DOHH2 (cell line): ENCODE measurements at regions not wholly inside any gene's neighbourhood (a gene's known extent, or its start where the extent isn't known, plus 50 kb on each side); places are given as distances from the start of the nearest gene placed in this dataset.

Source experiments
- H3F3A ChIP-seq: fragments of 200-600 bp; sonication (generic), shearing (Covaris generic); 2 replicates; pipeline ENCODE4 v1.6.0; 2016; ENCODE audit warnings: antibody characterized with exemption, mild to moderate bottlenecking; ENCODE audit not compliant: control insufficient read depth, insufficient read depth
- H3K27ac ChIP-seq: fragments of 200-600 bp; sonication (generic); 2 replicates; pipeline ENCODE4 v1.5.1; 2014; ENCODE audit warnings: low read depth, mild to moderate bottlenecking, low read length, moderate library complexity
- H3K27me3 ChIP-seq: fragments of 200-600 bp; sonication (generic); 2 replicates; pipeline ENCODE4 v1.6.1; 2014; ENCODE audit warnings: mild to moderate bottlenecking, low read length, mixed read lengths; ENCODE audit not compliant: control insufficient read depth
- H3K36me3 ChIP-seq: fragments of 200-600 bp; sonication (generic); 2 replicates; pipeline ENCODE4 v1.6.1; 2014; ENCODE audit warnings: mild to moderate bottlenecking, low read length, moderate library complexity, mixed read lengths; ENCODE audit not compliant: control insufficient read depth
- H3K4me1 ChIP-seq: fragments of 200-600 bp; sonication (generic); 2 replicates; pipeline ENCODE4 v1.6.1; 2014; ENCODE audit warnings: mild to moderate bottlenecking, low read length, mixed read lengths; ENCODE audit not compliant: control insufficient read depth
- H3K4me2 ChIP-seq: fragments of 200-600 bp; sonication (generic); 2 replicates; pipeline ENCODE4 v1.6.0; 2014; ENCODE audit warnings: mild to moderate bottlenecking, low read length, moderate library complexity
- H3K4me3 ChIP-seq: fragments of 200-600 bp; sonication (generic); 2 replicates; pipeline ENCODE4 v1.5.1; 2014; ENCODE audit warnings: mild to moderate bottlenecking, low read length, mixed read lengths
- H3K79me2 ChIP-seq: fragments of 200-600 bp; sonication (generic); 2 replicates; pipeline ENCODE4 v1.6.1; 2014; ENCODE audit warnings: mild to moderate bottlenecking, low read length, mixed read lengths; ENCODE audit not compliant: control insufficient read depth
- H3K9me2 ChIP-seq: fragments of 200-600 bp; sonication (generic); replicated peaks from 2 replicates; pipeline ENCODE4 v1.6.1; 2014; ENCODE audit warnings: mild to moderate bottlenecking, low read length, mixed read lengths; ENCODE audit not compliant: control insufficient read depth
- H3K9me3 ChIP-seq: fragments of 200-600 bp; sonication (generic); 2 replicates; pipeline ENCODE4 v1.6.1; 2014; ENCODE audit warnings: antibody characterized with exemption, low read length, mixed read lengths; ENCODE audit not compliant: control insufficient read depth, insufficient read depth
- H4K20me1 ChIP-seq: fragments of 200-600 bp; sonication (generic); 2 replicates; pipeline ENCODE4 v1.6.0; 2014; ENCODE audit warnings: low read depth, mild to moderate bottlenecking, antibody characterized with exemption, low read length, moderate library complexity; ENCODE audit not compliant: control insufficient read depth, insufficient read depth
- EZH2phosphoT487 ChIP-seq: fragments of 200-600 bp; sonication (generic); IDR thresholded peaks from 2 replicates; pipeline ENCODE4 v1.6.1; 2017; ENCODE audit warnings: borderline replicate concordance, mild to moderate bottlenecking, antibody characterized with exemption, low read length, moderate library complexity, mixed read lengths
- TF ChIP-seq, protein P1 (sequence below): fragments of 200-600 bp; sonication (generic); IDR thresholded peaks from one replicate; pipeline ENCODE4 v1.5.1; 2014; ENCODE audit warnings: antibody characterized with exemption, mild to moderate bottlenecking, low read depth, low read length; ENCODE audit not compliant: poor library complexity, severe bottlenecking

DNA sequence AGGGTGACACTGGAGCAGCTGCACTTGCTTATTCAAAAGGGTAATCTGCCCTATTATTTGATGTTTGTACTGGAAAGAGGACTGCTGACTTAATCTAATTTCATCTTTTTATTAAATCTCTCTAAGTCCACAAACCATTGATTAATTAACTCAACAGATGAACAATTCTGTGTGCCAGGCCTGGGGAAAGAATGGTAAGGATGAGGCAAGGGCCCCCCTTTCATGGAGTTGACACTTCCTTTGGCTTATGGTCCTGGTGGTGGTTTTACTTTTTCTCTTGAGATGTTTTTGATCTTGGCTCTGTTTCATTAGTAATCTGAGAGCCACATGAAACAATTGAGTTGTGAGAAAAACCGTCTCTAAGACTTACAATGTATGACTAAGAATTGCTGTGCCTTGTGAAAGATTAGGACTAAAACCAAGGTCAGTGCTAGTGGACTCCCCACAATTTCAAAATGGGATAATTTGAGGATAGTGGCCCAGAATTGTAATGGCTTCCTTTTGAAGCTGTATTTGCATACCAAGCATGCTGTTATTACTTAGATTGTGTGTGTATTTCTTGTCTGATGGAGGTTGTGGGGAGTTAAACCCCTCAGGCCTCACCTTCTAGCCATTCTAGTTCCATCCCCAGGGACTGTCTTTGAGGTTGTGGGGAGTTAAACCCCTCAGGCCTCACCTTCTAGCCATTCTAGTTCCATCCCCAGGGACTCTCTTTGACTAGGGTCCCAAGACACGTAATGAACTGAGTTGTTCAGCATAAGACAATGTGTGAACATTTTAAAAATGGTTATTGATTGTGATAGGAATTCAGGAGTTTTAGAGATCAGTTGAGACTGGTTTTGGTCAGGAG is 52.5 kb upstream of the EVL start:
- H3K9me2 ChIP-seq, result no peaks in the 10 kb centered on the region
- H3K27ac ChIP-seq, result no peak overlapping the region
- H4K20me1 ChIP-seq, result no peaks in the 10 kb centered on the region
- H3K4me3 ChIP-seq, result no peak overlapping the region
- TF ChIP-seq EZH2phosphoT487, result no peak
- TF ChIP-seq, protein P1, sequence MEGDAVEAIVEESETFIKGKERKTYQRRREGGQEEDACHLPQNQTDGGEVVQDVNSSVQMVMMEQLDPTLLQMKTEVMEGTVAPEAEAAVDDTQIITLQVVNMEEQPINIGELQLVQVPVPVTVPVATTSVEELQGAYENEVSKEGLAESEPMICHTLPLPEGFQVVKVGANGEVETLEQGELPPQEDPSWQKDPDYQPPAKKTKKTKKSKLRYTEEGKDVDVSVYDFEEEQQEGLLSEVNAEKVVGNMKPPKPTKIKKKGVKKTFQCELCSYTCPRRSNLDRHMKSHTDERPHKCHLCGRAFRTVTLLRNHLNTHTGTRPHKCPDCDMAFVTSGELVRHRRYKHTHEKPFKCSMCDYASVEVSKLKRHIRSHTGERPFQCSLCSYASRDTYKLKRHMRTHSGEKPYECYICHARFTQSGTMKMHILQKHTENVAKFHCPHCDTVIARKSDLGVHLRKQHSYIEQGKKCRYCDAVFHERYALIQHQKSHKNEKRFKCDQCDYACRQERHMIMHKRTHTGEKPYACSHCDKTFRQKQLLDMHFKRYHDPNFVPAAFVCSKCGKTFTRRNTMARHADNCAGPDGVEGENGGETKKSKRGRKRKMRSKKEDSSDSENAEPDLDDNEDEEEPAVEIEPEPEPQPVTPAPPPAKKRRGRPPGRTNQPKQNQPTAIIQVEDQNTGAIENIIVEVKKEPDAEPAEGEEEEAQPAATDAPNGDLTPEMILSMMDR, result no peak
- no peaks in the 10 kb centered on the region for H3K9me3 ChIP-seq
- H3K27me3 ChIP-seq, result no peaks in the 10 kb centered on the region
- H3K4me1 ChIP-seq, result 0 out of 2 replicates have a peak, but pooled peaks cover 7% of the 10 kb centered on the region
- H3K36me3 ChIP-seq, result no peaks in the 10 kb centered on the region
- H3K4me2 ChIP-seq, result no peak overlapping the region
- no peaks in the 10 kb centered on the region for H3F3A ChIP-seq
- no peaks in the 10 kb centered on the region for H3K79me2 ChIP-seq

DNA sequence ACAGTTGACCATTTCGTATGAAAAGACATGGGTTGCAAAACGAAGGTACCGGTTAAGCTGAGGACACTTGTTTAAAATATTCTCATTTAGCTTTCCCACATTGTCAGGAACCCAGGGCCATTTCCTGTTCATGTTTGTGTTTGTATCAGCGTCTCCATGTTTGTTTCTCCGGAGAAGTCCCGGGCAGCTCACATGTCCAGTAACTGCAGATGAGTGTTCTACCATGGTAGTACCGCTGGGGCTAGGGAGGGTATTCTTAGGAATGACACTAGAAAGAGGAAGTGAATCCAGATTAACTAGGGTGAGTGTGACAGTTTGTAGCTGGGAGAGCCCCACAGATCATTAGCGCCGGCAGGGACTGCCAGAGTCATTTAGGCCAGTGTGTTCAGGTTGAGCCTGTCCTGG is 50.0 kb upstream of the EVL start:
- no peak overlapping the region for H3K4me2 ChIP-seq
- H3K9me2 ChIP-seq, result no peaks in the 10 kb centered on the region
- H3K9me3 ChIP-seq, result no peaks in the 10 kb centered on the region
- TF ChIP-seq, protein P1, result no peak
- TF ChIP-seq EZH2phosphoT487, result no peak
- H3K4me3 ChIP-seq, result no peak overlapping the region
- H3K79me2 ChIP-seq, result no peaks in the 10 kb centered on the region
- H4K20me1 ChIP-seq, result no peaks in the 10 kb centered on the region
- H3K4me1 ChIP-seq, result 0 out of 2 replicates have a peak, but pooled peaks cover 7% of the 10 kb centered on the region
- no peaks in the 10 kb centered on the region for H3K36me3 ChIP-seq
- no peaks in the 10 kb centered on the region for H3F3A ChIP-seq
- H3K27ac ChIP-seq, result no peak overlapping the region
- H3K27me3 ChIP-seq, result no peaks in the 10 kb centered on the region
